HepG2 (cell line): ENCODE measurements at regions not wholly inside any gene's neighbourhood (a gene's known extent, or its start where the extent isn't known, plus 50 kb on each side); places are given as distances from the start of the nearest gene placed in this dataset.

Experiments used
- BRF2 ChIP-seq: sonication (generic); formaldehyde crosslinking; IDR thresholded peaks from 2 replicates; pipeline ENCODE4 v1.8.1; 2022; ENCODE audit warnings: mild to moderate bottlenecking, missing genetic modification reagents
- MEF2D ChIP-seq: sonication (generic); formaldehyde crosslinking; IDR thresholded peaks from 2 replicates; pipeline ENCODE4 v1.5.1; 2020; ENCODE audit warnings: mild to moderate bottlenecking, missing genetic modification reagents
- SMC3 ChIP-seq: IDR thresholded peaks from 2 replicates; pipeline ENCODE4 v1.6.1; 2011; ENCODE audit warnings: low read length, improper control_type of control experiment
- TEAD3 ChIP-seq: optimal IDR thresholded peaks from 2 replicates; pipeline ENCODE3; 2016; ENCODE audit warnings: borderline replicate concordance
- ZNF224 ChIP-seq: sonication (generic); formaldehyde crosslinking; IDR thresholded peaks from 2 replicates; pipeline ENCODE4 v1.5.0; 2020; ENCODE audit warnings: mild to moderate bottlenecking, missing genetic modification reagents
- ZNF317 ChIP-seq: sonication (generic); formaldehyde crosslinking; IDR thresholded peaks from 2 replicates; pipeline ENCODE4 v1.5.0; 2020; ENCODE audit warnings: mild to moderate bottlenecking, missing genetic modification reagents
- ZNF501 ChIP-seq: sonication (generic); formaldehyde crosslinking; IDR thresholded peaks from 2 replicates; pipeline ENCODE4 v1.5.1; 2020; ENCODE audit warnings: mild to moderate bottlenecking, moderate library complexity, missing genetic modification reagents
- ZNF512 ChIP-seq: sonication (generic); formaldehyde crosslinking; IDR thresholded peaks from 2 replicates; pipeline ENCODE4 v1.4.0; 2020; ENCODE audit warnings: mild to moderate bottlenecking, missing genetic modification reagents
- TF ChIP-seq, protein P1 (sequence below): IDR thresholded peaks from 2 replicates; pipeline ENCODE4 v1.6.1; 2016; ENCODE audit warnings: missing compliant biosample characterization, missing genetic modification reagents, borderline replicate concordance
- TF ChIP-seq, protein P2 (sequence below): sonication (generic); formaldehyde crosslinking; IDR thresholded peaks from 2 replicates; pipeline ENCODE4 v1.5.0; 2020; ENCODE audit warnings: mild to moderate bottlenecking, missing genetic modification reagents, moderate library complexity
- TF ChIP-seq, protein P3 (sequence below): sonication (generic); formaldehyde crosslinking; conservative IDR thresholded peaks from 2 replicates; pipeline ENCODE4 v1.4.0; 2020; ENCODE audit warnings: missing genetic modification reagents
- TF ChIP-seq, protein P4 (sequence below): sonication (generic); formaldehyde crosslinking; IDR thresholded peaks from 2 replicates; pipeline ENCODE4 v1.5.0; 2020; ENCODE audit warnings: missing genetic modification reagents

GRCh38 chr14:89011355-89012281 lies 187.2 kb downstream of the TTC8 start:
- TF ChIP-seq ZNF317 (no peak), ZNF512 (CRISPR knock-in tag) (no peak), BRF2 (CRISPR knock-in tag) (no peak), ZNF224 (CRISPR knock-in tag) (no peak), ZNF501 (no peak), MEF2D (CRISPR knock-in tag) (no peak), TEAD3 (CRISPR knock-in tag) (no peak), SMC3 (no peak; the same call in 1 of the 2 replicates)
- TF ChIP-seq, protein P1, sequence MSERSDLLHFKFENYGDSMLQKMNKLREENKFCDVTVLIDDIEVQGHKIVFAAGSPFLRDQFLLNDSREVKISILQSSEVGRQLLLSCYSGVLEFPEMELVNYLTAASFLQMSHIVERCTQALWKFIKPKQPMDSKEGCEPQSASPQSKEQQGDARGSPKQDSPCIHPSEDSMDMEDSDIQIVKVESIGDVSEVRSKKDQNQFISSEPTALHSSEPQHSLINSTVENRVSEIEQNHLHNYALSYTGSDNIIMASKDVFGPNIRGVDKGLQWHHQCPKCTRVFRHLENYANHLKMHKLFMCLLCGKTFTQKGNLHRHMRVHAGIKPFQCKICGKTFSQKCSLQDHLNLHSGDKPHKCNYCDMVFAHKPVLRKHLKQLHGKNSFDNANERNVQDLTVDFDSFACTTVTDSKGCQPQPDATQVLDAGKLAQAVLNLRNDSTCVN (CRISPR knock-in tag): no peak
- TF ChIP-seq, protein P2, sequence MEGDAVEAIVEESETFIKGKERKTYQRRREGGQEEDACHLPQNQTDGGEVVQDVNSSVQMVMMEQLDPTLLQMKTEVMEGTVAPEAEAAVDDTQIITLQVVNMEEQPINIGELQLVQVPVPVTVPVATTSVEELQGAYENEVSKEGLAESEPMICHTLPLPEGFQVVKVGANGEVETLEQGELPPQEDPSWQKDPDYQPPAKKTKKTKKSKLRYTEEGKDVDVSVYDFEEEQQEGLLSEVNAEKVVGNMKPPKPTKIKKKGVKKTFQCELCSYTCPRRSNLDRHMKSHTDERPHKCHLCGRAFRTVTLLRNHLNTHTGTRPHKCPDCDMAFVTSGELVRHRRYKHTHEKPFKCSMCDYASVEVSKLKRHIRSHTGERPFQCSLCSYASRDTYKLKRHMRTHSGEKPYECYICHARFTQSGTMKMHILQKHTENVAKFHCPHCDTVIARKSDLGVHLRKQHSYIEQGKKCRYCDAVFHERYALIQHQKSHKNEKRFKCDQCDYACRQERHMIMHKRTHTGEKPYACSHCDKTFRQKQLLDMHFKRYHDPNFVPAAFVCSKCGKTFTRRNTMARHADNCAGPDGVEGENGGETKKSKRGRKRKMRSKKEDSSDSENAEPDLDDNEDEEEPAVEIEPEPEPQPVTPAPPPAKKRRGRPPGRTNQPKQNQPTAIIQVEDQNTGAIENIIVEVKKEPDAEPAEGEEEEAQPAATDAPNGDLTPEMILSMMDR (CRISPR knock-in tag): no peak
- TF ChIP-seq, protein P3, sequence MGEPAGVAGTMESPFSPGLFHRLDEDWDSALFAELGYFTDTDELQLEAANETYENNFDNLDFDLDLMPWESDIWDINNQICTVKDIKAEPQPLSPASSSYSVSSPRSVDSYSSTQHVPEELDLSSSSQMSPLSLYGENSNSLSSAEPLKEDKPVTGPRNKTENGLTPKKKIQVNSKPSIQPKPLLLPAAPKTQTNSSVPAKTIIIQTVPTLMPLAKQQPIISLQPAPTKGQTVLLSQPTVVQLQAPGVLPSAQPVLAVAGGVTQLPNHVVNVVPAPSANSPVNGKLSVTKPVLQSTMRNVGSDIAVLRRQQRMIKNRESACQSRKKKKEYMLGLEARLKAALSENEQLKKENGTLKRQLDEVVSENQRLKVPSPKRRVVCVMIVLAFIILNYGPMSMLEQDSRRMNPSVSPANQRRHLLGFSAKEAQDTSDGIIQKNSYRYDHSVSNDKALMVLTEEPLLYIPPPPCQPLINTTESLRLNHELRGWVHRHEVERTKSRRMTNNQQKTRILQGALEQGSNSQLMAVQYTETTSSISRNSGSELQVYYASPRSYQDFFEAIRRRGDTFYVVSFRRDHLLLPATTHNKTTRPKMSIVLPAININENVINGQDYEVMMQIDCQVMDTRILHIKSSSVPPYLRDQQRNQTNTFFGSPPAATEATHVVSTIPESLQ (CRISPR knock-in tag): no peak
- TF ChIP-seq, protein P4, sequence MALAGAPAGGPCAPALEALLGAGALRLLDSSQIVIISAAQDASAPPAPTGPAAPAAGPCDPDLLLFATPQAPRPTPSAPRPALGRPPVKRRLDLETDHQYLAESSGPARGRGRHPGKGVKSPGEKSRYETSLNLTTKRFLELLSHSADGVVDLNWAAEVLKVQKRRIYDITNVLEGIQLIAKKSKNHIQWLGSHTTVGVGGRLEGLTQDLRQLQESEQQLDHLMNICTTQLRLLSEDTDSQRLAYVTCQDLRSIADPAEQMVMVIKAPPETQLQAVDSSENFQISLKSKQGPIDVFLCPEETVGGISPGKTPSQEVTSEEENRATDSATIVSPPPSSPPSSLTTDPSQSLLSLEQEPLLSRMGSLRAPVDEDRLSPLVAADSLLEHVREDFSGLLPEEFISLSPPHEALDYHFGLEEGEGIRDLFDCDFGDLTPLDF (CRISPR knock-in tag): no peak
